Panc1 (cell line): ENCODE measurements at regions not wholly inside any gene's neighbourhood (a gene's known extent, or its start where the extent isn't known, plus 50 kb on each side); places are given as distances from the start of the nearest gene placed in this dataset.
"Not testable (repeated sequence)": the region's sequence is repeated elsewhere in the genome, so short reads cannot be mapped to it uniquely, and the experiment has no call there.

Experiments
- ATAC-seq: fragments of 200-7000 bp; cut with Tn5 transposase; 2 replicates; pipeline ENCODE4 v1.9.1; 2020; ENCODE audit warnings: mild to moderate bottlenecking, moderate library complexity
- BruUV-seq: library from RNA; stranded (reverse); fragments of 400-500 nt; replicated peaks from 2 replicates; lab custom pipeline; 2021; lab: Mats Ljungman, UMichigan
- CTCF ChIA-PET: fragments of 300-600 bp; sonication (Branson Sonifier 250); formaldehyde crosslinking; loops from one replicate; lab custom pipeline; 2022; ENCODE audit warnings: antibody characterized with exemption; lab: Charles Lee
- POLR2A ChIA-PET: fragments of 300-600 bp; sonication (Branson Sonifier 250); formaldehyde crosslinking; loops from one replicate; lab custom pipeline; 2022; ENCODE audit warnings: antibody characterized with exemption; lab: Charles Lee
- DNase-seq: peaks from one replicate; pipeline ENCODE4 v3.0.0-alpha.2; 2010; ENCODE audit warnings: low read depth, low spot score
- H3K27ac ChIP-seq: 2 replicates; pipeline ENCODE4 v1.5.1; 2011; ENCODE audit warnings: mild to moderate bottlenecking, low read length, inconsistent platforms
- H3K27me3 ChIP-seq: fragments of 200-500 bp; sonication (Bioruptor generic); 2 replicates; pipeline ENCODE4 v1.6.0; 2014; ENCODE audit warnings: low read length, inconsistent platforms; ENCODE audit not compliant: control insufficient read depth, insufficient read depth
- H3K36me3 ChIP-seq: fragments of 200-500 bp; sonication (Bioruptor generic); 2 replicates; pipeline ENCODE4 v1.5.1; 2014; ENCODE audit warnings: inconsistent platforms, mild to moderate bottlenecking, low read length, moderate library complexity; ENCODE audit not compliant: control insufficient read depth, insufficient read depth
- H3K4me1 ChIP-seq: 2 replicates; pipeline ENCODE4 v1.5.1; 2011; ENCODE audit warnings: inconsistent platforms, mild to moderate bottlenecking, low read length, moderate library complexity; ENCODE audit not compliant: control insufficient read depth, insufficient read depth
- H3K4me3 ChIP-seq, 2 experiments: 2 replicates each; pipeline ENCODE4 v1.5.1; 2011 to 2012; ENCODE audit warnings: low read depth in 2 of 2, low read length in 2 of 2, mild to moderate bottlenecking in 2 of 2, inconsistent platforms in 1 of 2, moderate library complexity in 1 of 2
- H3K9me3 ChIP-seq: fragments of 200-500 bp; sonication (Bioruptor generic); 2 replicates; pipeline ENCODE4 v1.5.1; 2014; ENCODE audit warnings: low read depth, mild to moderate bottlenecking, inconsistent platforms, low read length, moderate library complexity; ENCODE audit not compliant: control insufficient read depth, insufficient read depth
- CTCF ChIP-seq: fragments of 450-650 bp; IDR thresholded peaks from 2 replicates; pipeline ENCODE4 v1.5.1; 2017; ENCODE audit warnings: mild to moderate bottlenecking
- POLR2AphosphoS5 ChIP-seq: IDR thresholded peaks from 2 replicates; pipeline ENCODE4 v1.6.1; 2012; ENCODE audit warnings: mild to moderate bottlenecking, low read depth, low read length, moderate library complexity
- REST ChIP-seq, 2 experiments: IDR thresholded peaks; 2 replicates each; pipeline ENCODE4 v1.6.1; 2011 to 2012; ENCODE audit warnings: low read depth in 2 of 2, control low read depth in 1 of 2, low read length in 1 of 2, mild to moderate bottlenecking in 1 of 2, moderate library complexity in 1 of 2; ENCODE audit not compliant: insufficient read depth in 1 of 2
- SIN3A ChIP-seq: IDR thresholded peaks from 2 replicates; pipeline ENCODE4 v1.6.1; 2012; ENCODE audit warnings: low read depth, mild to moderate bottlenecking, low read length, moderate library complexity, borderline replicate concordance; ENCODE audit not compliant: insufficient read depth
- TCF7L2 ChIP-seq: IDR thresholded peaks from 2 replicates; pipeline ENCODE4 v1.6.1; 2011; ENCODE audit warnings: mild to moderate bottlenecking, low read depth, low read length, inconsistent platforms
- in situ Hi-C: cut with HindIII; loops from 2 replicates; pipeline ENCODE4 v1.10.0; 2016; ENCODE audit warnings: low sequenced_read_pairs, low pct_unique_long_range_greater_than_20kb
- intact Hi-C: fragments of 100-400 bp; cut with micrococcal nuclease; formaldehyde crosslinking; loops from one replicate; pipeline ENCODE4 v1.10.0; 2022; ENCODE audit not compliant: unreplicated experiment

GRCh38 chr6:102154176-102154575 lies 760.7 kb downstream of the GRIK2 start:
- no peak overlapping the region for H3K27ac ChIP-seq
- CTCF ChIA-PET = no interaction called here
- intact Hi-C loops (no loop called here), in situ Hi-C loops (no loop called here)
- POLR2A ChIA-PET = no interaction called here
- H3K27me3 ChIP-seq = no peaks in the 10 kb centered on the region
- no TSS peak for BruUV-seq
- ATAC-seq (no peak), DNase-seq (no peak)
- no peaks in the 10 kb centered on the region for H3K4me1 ChIP-seq
- TF ChIP-seq REST (IDR thresholded peaks at IDR 0.05; ENCODE audit: insufficient read depth in 1 of 2, low read depth in 2 of 2, low read length in 1 of 2) = no peak
- no peaks in the 10 kb centered on the region for H3K9me3 ChIP-seq
- no peak overlapping the region for H3K4me3 ChIP-seq
- no peaks in the 10 kb centered on the region for H3K36me3 ChIP-seq

GRCh38 chr6:102154874-102155273 lies 761.4 kb downstream of the GRIK2 start:
- Histone ChIP-seq H3K27ac (no peak overlapping the region), H3K4me3 (no peak overlapping the region), H3K27me3 (no peaks in the 10 kb centered on the region), H3K36me3 (no peaks in the 10 kb centered on the region), H3K9me3 (no peaks in the 10 kb centered on the region), H3K4me1 (no peaks in the 10 kb centered on the region)
- BruUV-seq = no TSS peak
- POLR2A ChIA-PET = no interaction called here
- in situ Hi-C loops (no loop called here), intact Hi-C loops (no loop called here)
- CTCF ChIA-PET = no interaction called here
- ATAC-seq = no peak
- DNase-seq = no peak
- TF ChIP-seq POLR2AphosphoS5 (no peak), REST (IDR thresholded peaks at IDR 0.05; ENCODE audit: insufficient read depth in 1 of 2, low read depth in 2 of 2, low read length in 1 of 2) (no peak), CTCF (no peak), SIN3A (no peak), TCF7L2 (no peak)

- H3K27ac ChIP-seq, H3K4me3 ChIP-seq, CTCF ChIA-PET, H3K27me3 ChIP-seq, POLR2A ChIA-PET, DNase-seq, H3K36me3 ChIP-seq, H3K4me1 ChIP-seq, ATAC-seq, in situ Hi-C loops, intact Hi-C loops, H3K9me3 ChIP-seq, BruUV-seq: not testable (repeated sequence)
These were observed 776.3 kb downstream of the GRIK2 start for GRCh38 chr6:102169802-102170201.
